ENCODE measurements at regions not wholly inside any gene's neighbourhood (a gene's known extent, or its start where the extent isn't known, plus 50 kb on each side); places are given as distances from the start of the nearest gene placed in this dataset.
"Not testable (repeated sequence)": the region's sequence is repeated elsewhere in the genome, so short reads cannot be mapped to it uniquely, and the experiment has no call there.

DNA sequence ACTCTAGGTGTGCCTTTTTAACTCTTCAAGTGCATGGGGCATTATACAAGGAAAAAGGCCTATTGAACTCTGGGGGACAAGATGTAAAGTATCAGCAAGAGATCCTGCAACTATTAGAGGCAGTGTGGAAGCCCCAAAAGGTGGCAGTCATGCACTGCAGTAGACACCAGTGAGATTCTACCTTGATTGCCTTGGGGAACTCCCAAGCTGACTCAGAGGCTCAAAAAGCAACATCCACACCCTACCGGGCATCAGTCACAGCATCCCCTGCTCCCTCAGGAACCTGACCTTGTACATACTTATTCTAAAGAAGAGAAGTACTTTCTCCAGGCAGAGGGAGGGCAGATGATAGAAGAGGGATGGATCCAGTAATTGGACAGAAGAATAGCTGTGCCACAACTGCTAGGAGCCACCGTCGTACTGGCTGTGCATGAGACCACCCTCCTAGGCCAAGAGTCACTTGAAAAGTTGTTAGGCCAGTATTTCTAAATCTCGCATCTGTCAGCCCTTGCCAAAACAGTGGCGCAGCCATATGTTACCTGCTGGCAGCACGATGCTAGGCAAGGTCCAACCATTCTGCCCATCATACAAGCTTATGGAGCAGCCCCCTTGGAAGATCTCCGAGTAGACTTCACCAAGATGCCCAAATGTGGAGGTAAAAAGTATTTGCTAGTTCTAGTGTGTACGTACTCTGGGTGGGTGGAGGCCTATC lies 523.1 kb upstream of the FRG2C start:
- Mint-ChIP-seq H3K27ac (no peak overlapping the region), H3K4me3 (no peak overlapping the region), H3K36me3 (no peaks in the 10 kb centered on the region), H3K27me3 (no peaks in the 10 kb centered on the region), H3K4me1 (no peaks in the 10 kb centered on the region), H3K9me3 (peaks cover 2 to 19% (median 13%) of the 10 kb centered on the region in 7 donors)
- DNase-seq (no peak), ATAC-seq (ENCODE audit: low read depth in 2 of 2) (no peak)

DNA sequence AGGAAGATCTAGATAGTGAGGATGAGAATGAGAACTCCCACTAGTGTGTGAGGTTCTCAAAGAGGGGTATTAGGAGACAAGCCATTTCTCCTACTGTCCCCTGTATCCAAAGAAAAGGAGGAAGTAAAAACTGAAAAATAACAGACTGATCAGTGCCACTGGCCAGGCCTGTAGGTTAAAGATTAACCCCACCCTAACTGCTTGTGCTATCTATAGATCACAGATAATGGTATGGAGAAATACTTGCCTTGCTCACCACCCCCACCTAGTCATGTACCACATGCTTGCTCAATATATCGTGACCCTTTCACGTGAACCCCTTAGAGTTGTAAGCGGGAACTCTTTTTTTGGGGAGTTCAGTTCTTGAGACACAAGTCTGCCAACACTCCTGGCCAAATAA lies 519.7 kb upstream of the FRG2C start:
- no peaks in the 10 kb centered on the region for H3K36me3 Mint-ChIP-seq
- no peak overlapping the region for H3K4me3 Mint-ChIP-seq
- H3K27me3 Mint-ChIP-seq = no peaks in the 10 kb centered on the region
- ATAC-seq (ENCODE audit: low read depth in 2 of 2) (no peak), DNase-seq (no peak)
- no peaks in the 10 kb centered on the region for H3K4me1 Mint-ChIP-seq
- peaks cover 0 to 19% (median 9%) of the 10 kb centered on the region in 7 donors for H3K9me3 Mint-ChIP-seq
- H3K27ac Mint-ChIP-seq = no peak overlapping the region

DNA sequence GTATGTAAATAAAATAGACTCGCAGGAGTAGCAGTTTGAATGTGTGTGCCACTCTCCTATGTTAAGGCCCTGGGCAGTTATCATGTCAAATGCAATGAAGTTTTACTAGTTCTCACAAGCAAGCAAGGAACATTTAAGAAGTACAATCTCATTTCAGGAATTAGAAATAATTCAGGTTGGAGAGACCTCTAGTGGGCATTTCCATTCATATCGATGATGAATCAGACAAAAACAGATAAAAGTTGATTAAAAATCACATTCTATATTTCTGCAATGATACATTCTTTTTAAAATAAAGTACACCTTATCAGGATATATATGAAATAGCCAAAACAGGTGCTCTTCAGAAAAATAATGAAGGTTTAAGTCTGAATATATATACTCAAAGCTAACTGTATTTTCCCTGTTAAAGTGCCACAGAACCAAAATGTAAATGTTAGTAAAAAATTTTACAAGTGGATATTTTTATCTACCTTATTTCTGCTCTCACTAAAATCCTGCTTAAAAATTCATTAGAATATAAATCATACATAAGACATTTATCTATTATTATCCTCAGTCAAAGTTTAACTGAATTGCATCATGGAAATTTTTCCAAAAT lies 492.4 kb upstream of the FRG2C start:
- no peaks in the 10 kb centered on the region for H3K4me1 Mint-ChIP-seq
- DNase-seq (no peak), ATAC-seq (ENCODE audit: low read depth in 2 of 2) (no peak)
- no peaks in the 10 kb centered on the region for H3K36me3 Mint-ChIP-seq
- no peak overlapping the region for H3K27ac Mint-ChIP-seq
- no peak overlapping the region for H3K4me3 Mint-ChIP-seq
- H3K27me3 Mint-ChIP-seq = peaks cover 0 to under 1% (median 0%) of the 10 kb centered on the region in 3 donors
- H3K9me3 Mint-ChIP-seq = no peaks in the 10 kb centered on the region

DNA sequence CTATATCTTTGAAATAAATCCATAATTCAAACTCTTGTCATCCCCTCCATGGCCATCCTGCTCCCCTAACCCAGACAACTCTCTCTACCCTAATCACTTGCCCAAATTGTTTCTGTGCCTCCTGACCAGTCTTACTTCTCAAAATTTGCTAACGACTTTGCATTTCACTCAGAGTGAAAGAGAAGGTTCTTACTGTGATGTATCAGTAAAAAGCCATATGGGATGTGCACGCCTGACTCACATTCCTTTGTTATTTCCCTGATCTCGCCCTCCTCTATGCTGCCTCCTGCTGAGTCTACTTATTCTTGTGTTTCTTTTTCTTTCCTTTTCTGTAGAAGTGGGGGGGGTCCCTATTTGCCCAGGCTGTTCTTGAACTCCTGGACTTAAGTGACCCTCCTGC lies 487.2 kb upstream of the FRG2C start:
- no peak for ATAC-seq (ENCODE audit: low read depth in 2 of 2)
- no peak for DNase-seq
- no peaks in the 10 kb centered on the region for H3K4me1 Mint-ChIP-seq
- no peaks in the 10 kb centered on the region for H3K36me3 Mint-ChIP-seq
- peaks cover 0 to 5% (median 0%) of the 10 kb centered on the region in 3 donors for H3K27me3 Mint-ChIP-seq
- no peak overlapping the region for H3K4me3 Mint-ChIP-seq
- H3K27ac Mint-ChIP-seq = no peak overlapping the region
- peaks cover 0 to 1% (median 0%) of the 10 kb centered on the region in 7 donors for H3K9me3 Mint-ChIP-seq

- Mint-ChIP-seq H3K27ac (no peak overlapping the region), H3K27me3 (peaks cover 0 to 5% (median 0%) of the 10 kb centered on the region in 3 donors), H3K36me3 (no peaks in the 10 kb centered on the region), H3K4me1 (no peaks in the 10 kb centered on the region), H3K4me3 (no peak overlapping the region), H3K9me3 (peaks cover 0 to 2% (median 0%) of the 10 kb centered on the region in 7 donors)
- DNase-seq (no peak), ATAC-seq (ENCODE audit: low read depth in 2 of 2) (no peak)
Measured at GRCh38 chr3:75180235-75180944, 483.7 kb upstream of the FRG2C start.

DNA sequence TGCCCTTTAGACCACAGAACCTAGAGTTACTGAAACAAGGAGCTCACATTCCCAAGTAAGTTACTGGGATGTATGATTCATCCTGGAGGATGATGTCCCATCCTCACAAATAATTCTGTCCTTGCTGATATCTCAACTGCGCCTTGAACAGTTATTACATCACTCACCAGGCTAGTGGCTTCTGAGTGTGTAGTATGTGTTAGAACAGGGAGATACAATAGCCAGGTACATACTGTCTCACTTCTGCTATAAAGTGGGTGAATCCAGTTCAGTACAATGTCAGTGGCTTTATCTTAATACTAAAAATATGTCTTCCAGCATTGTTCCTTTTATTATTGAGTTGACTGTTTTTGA lies 483.2 kb upstream of the FRG2C start:
- Mint-ChIP-seq H3K36me3 (no peaks in the 10 kb centered on the region), H3K27me3 (peaks cover 0 to 5% (median 0%) of the 10 kb centered on the region in 3 donors), H3K4me1 (no peaks in the 10 kb centered on the region), H3K4me3 (no peak overlapping the region), H3K9me3 (peaks cover 0 to 2% (median 0%) of the 10 kb centered on the region in 7 donors), H3K27ac (no peak overlapping the region)
- ATAC-seq (ENCODE audit: low read depth in 2 of 2) = no peak
- no peak for DNase-seq

GRCh38 chr3:75188962-75189361 lies 475.2 kb upstream of the FRG2C start:
- Mint-ChIP-seq H3K9me3 (no peaks in the 10 kb centered on the region), H3K27ac (peak overlapping the region in 1 of 6 donors; percentile 2)

GRCh38 chr3:75192146-75192616 lies 471.9 kb upstream of the FRG2C start:
- peaks cover 0 to 8% (median 7%) of the 10 kb centered on the region in 3 donors for H3K27me3 Mint-ChIP-seq
- no peak overlapping the region for H3K27ac Mint-ChIP-seq
- no peaks in the 10 kb centered on the region for H3K9me3 Mint-ChIP-seq
- H3K4me3 Mint-ChIP-seq = no peak overlapping the region
- DNase-seq (peak; percentile 1), ATAC-seq (ENCODE audit: low read depth in 2 of 2) (no peak)
- no peaks in the 10 kb centered on the region for H3K36me3 Mint-ChIP-seq
- no peaks in the 10 kb centered on the region for H3K4me1 Mint-ChIP-seq

More at GRCh38 chr3:75188962-75189361, 475.2 kb upstream of the FRG2C start:
- Mint-ChIP-seq H3K4me3 (peak overlapping the region in 1 of 8 donors; percentile 0), H3K4me1 (no peaks in the 10 kb centered on the region), H3K36me3 (no peaks in the 10 kb centered on the region), H3K27me3 (peaks cover 0 to 8% (median 7%) of the 10 kb centered on the region in 3 donors)
- ATAC-seq (ENCODE audit: low read depth in 2 of 2) = no peak
- no peak for DNase-seq

DNA sequence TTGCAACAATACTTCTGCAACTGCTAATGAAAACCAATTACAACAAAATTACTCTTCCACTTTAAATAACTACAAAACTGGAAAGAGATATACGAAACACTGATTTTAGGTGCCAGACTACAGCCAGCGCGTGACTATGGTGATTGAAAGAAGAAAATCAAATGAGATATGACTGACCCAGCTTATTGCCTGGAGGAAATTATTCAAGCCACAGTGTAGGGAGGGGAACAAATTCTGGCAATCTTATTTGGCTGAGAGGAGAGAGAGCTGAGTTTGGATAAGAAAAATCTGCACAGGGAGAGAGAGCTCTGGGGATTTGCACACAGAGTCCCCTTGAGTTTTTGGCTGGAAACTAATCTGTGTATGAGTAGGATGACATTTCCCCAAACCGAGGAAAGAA lies 470.3 kb upstream of the FRG2C start:
- Mint-ChIP-seq H3K4me3 (no peak overlapping the region), H3K9me3 (no peaks in the 10 kb centered on the region), H3K27me3 (peaks cover 0 to 7% (median 2%) of the 10 kb centered on the region in 3 donors), H3K36me3 (no peaks in the 10 kb centered on the region), H3K27ac (peak overlapping the region in 1 of 6 donors; percentile 19), H3K4me1 (no peaks in the 10 kb centered on the region)
- no peak for ATAC-seq (ENCODE audit: low read depth in 2 of 2)
- DNase-seq = no peak

DNA sequence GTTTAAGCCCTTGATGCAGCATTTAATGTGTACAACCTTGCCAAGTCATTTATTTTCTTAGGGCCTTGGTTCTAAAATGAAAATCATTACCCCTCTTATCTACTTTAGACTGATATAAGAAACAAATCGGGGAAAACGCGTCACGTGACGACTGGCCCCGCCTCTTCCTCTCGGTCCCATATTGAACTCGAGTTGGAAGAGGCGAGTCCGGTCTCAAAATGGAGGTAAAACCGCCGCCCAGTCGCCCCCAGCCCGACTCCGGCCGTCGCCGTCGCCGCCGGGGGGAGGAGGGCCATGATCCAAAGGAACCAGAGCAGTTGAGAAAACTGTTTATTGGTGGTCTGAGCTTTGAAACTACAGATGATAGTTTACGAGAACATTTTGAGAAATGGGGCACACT lies 449.8 kb upstream of the FRG2C start:
- not testable (repeated sequence) for DNase-seq, H3K36me3 Mint-ChIP-seq, H3K27ac Mint-ChIP-seq, H3K9me3 Mint-ChIP-seq, H3K27me3 Mint-ChIP-seq, H3K4me3 Mint-ChIP-seq, H3K4me1 Mint-ChIP-seq
- ATAC-seq (ENCODE audit: low read depth in 2 of 2) = peak; percentile 40 to 42

GRCh38 chr3:75218577-75218976 lies 445.6 kb upstream of the FRG2C start:
- no peak for DNase-seq
- no peak overlapping the region for H3K4me3 Mint-ChIP-seq
- peaks cover 0 to 8% (median 2%) of the 10 kb centered on the region in 7 donors for H3K9me3 Mint-ChIP-seq
- H3K27ac Mint-ChIP-seq = no peak overlapping the region
- no peak for ATAC-seq (ENCODE audit: low read depth in 2 of 2)
- no peaks in the 10 kb centered on the region for H3K27me3 Mint-ChIP-seq
- no peaks in the 10 kb centered on the region for H3K36me3 Mint-ChIP-seq
- no peaks in the 10 kb centered on the region for H3K4me1 Mint-ChIP-seq

- no peak overlapping the region for H3K27ac Mint-ChIP-seq
- H3K36me3 Mint-ChIP-seq = no peaks in the 10 kb centered on the region
- ATAC-seq (ENCODE audit: low read depth in 2 of 2) (no peak), DNase-seq (no peak)
- no peaks in the 10 kb centered on the region for H3K4me1 Mint-ChIP-seq
- H3K27me3 Mint-ChIP-seq = no peaks in the 10 kb centered on the region
- no peak overlapping the region for H3K4me3 Mint-ChIP-seq
- peaks cover 0 to 3% (median 0%) of the 10 kb centered on the region in 7 donors for H3K9me3 Mint-ChIP-seq
Measured at GRCh38 chr3:75220932-75221331, 443.2 kb upstream of the FRG2C start.

DNA sequence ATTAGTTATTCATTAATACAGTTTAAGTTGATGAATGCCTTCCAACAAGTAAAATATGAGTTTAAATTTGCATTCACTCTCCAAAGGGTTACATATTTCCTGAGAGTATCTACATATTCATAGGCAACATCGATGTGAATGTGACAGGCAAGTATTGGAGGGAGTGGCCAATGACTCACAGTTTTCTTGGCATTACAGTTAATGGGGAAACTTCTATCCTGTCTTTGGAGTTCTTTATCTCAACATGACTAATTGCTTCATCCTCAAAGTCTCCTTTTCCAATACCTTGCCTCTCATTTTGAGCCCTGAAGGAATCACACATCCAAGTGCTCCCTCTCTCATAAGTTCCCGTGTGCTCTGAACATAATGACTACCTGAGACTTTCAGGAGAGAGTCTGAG lies 439.7 kb upstream of the FRG2C start:
- H3K4me3 Mint-ChIP-seq = no peak overlapping the region

GRCh38 chr3:75232216-75232615 lies 431.9 kb upstream of the FRG2C start:
- Mint-ChIP-seq H3K9me3 (peaks cover 0 to 9% (median 5%) of the 10 kb centered on the region in 7 donors), H3K27me3 (peaks cover 0 to 10% (median 6%) of the 10 kb centered on the region in 3 donors), H3K27ac (no peak overlapping the region), H3K4me3 (no peak overlapping the region), H3K4me1 (no peaks in the 10 kb centered on the region), H3K36me3 (no peaks in the 10 kb centered on the region)
- no peak for ATAC-seq (ENCODE audit: low read depth in 2 of 2)
- no peak for DNase-seq

More for the DNA sequence above, 439.7 kb upstream of the FRG2C start:
- Mint-ChIP-seq H3K9me3 (peaks cover 0 to 5% (median 0%) of the 10 kb centered on the region in 7 donors), H3K27ac (no peak overlapping the region), H3K4me1 (no peaks in the 10 kb centered on the region), H3K27me3 (peaks cover 0 to 6% (median 6%) of the 10 kb centered on the region in 3 donors), H3K36me3 (no peaks in the 10 kb centered on the region)
- ATAC-seq (ENCODE audit: low read depth in 2 of 2) (no peak), DNase-seq (no peak)

Measured in naive B cell (primary cell).